HepG2 (cell line): ENCODE measurements at regions not wholly inside any gene's neighbourhood (a gene's known extent, or its start where the extent isn't known, plus 50 kb on each side); places are given as distances from the start of the nearest gene placed in this dataset.

Experiments used
- GABPA ChIP-seq, 2 experiments: IDR thresholded peaks; 2 replicates each; pipeline ENCODE4 v1.6.1; 2011 to 2016; ENCODE audit warnings: low read depth in 2 of 2, low read length in 1 of 2, missing biosample characterization in 1 of 2, missing genetic modification characterization in 1 of 2
- GTF2F1 ChIP-seq: fragments of 150-350 bp; IDR thresholded peaks from 2 replicates; pipeline ENCODE4 v1.6.1; 2014; ENCODE audit warnings: low read length
- MTA1 ChIP-seq: sonication (generic); formaldehyde crosslinking; IDR thresholded peaks from 2 replicates; pipeline ENCODE4 v1.4.0; 2020; ENCODE audit warnings: missing genetic modification reagents, mild to moderate bottlenecking, borderline replicate concordance
- POLR2A ChIP-seq, 2 experiments: IDR thresholded peaks; 2 replicates each; pipeline ENCODE4 v1.6.1; 2011; ENCODE audit warnings: low read depth in 2 of 2, low read length in 2 of 2, mild to moderate bottlenecking in 1 of 2, moderate library complexity in 1 of 2; ENCODE audit not compliant: insufficient read depth in 1 of 2
- TAF1 ChIP-seq: sonication (generic); formaldehyde crosslinking; IDR thresholded peaks from 2 replicates; pipeline ENCODE4 v1.4.0; 2020; ENCODE audit warnings: missing genetic modification reagents
- YY1 ChIP-seq: IDR thresholded peaks from 2 replicates; pipeline ENCODE4 v1.6.1; 2011; ENCODE audit warnings: low read length, low read depth, moderate library complexity, mild to moderate bottlenecking; ENCODE audit not compliant: insufficient read depth, insufficient replicate concordance
- ZNF10 ChIP-seq: sonication (generic); formaldehyde crosslinking; IDR thresholded peaks from 2 replicates; pipeline ENCODE4 v1.4.0; 2020; ENCODE audit warnings: mild to moderate bottlenecking, low read depth, missing genetic modification reagents, borderline replicate concordance
- ZNF644 ChIP-seq: IDR thresholded peaks from 2 replicates; pipeline ENCODE4 v1.6.1; 2016; ENCODE audit warnings: low read depth
- TF ChIP-seq, protein P1 (sequence below): sonication (generic); formaldehyde crosslinking; IDR thresholded peaks from 2 replicates; pipeline ENCODE4 v1.5.0; 2020; ENCODE audit warnings: missing genetic modification reagents
- TF ChIP-seq, protein P2 (sequence below): sonication (generic); formaldehyde crosslinking; IDR thresholded peaks from 2 replicates; pipeline ENCODE4 v1.5.0; 2020; ENCODE audit warnings: mild to moderate bottlenecking, missing genetic modification reagents, moderate library complexity

- TF ChIP-seq GTF2F1 (no peak), ZNF10 (no peak), TAF1 (no peak), ZNF644 (no peak), POLR2A (IDR thresholded peaks at IDR 0.05; ENCODE audit: insufficient read depth in 1 of 2, low read depth in 2 of 2, low read length in 2 of 2) (no peak), YY1 (no peak), MTA1 (CRISPR knock-in tag) (no peak), GABPA (IDR thresholded peaks at IDR 0.05; ENCODE audit: low read depth, low read length) (no peak), GABPA (CRISPR knock-in tag; IDR thresholded peaks at IDR 0.05; ENCODE audit: low read depth) (no peak)
- TF ChIP-seq, protein P1, sequence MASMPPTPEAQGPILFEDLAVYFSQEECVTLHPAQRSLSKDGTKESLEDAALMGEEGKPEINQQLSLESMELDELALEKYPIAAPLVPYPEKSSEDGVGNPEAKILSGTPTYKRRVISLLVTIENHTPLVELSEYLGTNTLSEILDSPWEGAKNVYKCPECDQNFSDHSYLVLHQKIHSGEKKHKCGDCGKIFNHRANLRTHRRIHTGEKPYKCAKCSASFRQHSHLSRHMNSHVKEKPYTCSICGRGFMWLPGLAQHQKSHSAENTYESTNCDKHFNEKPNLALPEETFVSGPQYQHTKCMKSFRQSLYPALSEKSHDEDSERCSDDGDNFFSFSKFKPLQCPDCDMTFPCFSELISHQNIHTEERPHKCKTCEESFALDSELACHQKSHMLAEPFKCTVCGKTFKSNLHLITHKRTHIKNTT: no peak
- TF ChIP-seq, protein P2, sequence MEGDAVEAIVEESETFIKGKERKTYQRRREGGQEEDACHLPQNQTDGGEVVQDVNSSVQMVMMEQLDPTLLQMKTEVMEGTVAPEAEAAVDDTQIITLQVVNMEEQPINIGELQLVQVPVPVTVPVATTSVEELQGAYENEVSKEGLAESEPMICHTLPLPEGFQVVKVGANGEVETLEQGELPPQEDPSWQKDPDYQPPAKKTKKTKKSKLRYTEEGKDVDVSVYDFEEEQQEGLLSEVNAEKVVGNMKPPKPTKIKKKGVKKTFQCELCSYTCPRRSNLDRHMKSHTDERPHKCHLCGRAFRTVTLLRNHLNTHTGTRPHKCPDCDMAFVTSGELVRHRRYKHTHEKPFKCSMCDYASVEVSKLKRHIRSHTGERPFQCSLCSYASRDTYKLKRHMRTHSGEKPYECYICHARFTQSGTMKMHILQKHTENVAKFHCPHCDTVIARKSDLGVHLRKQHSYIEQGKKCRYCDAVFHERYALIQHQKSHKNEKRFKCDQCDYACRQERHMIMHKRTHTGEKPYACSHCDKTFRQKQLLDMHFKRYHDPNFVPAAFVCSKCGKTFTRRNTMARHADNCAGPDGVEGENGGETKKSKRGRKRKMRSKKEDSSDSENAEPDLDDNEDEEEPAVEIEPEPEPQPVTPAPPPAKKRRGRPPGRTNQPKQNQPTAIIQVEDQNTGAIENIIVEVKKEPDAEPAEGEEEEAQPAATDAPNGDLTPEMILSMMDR (CRISPR knock-in tag): no peak
Observed at GRCh38 chr3:109963831-109964230, 626.5 kb upstream of the DPPA4 start.
